GM12891 (cell line): ENCODE measurements at regions not wholly inside any gene's neighbourhood (a gene's known extent, or its start where the extent isn't known, plus 50 kb on each side); places are given as distances from the start of the nearest gene placed in this dataset.

Source experiments
- DNase-seq: peaks from one replicate; pipeline ENCODE4 v3.0.0; 2011; ENCODE audit warnings: low spot score; ENCODE audit not compliant: insufficient read length
- FAIRE-seq: peaks from 2 replicates; lab custom pipeline; 2011; peaks lifted over from hg19 to GRCh38; lab: Jason Lieb, UNC
- PAX5 ChIP-seq: IDR thresholded peaks from 2 replicates; pipeline ENCODE4 v1.6.1; 2011; ENCODE audit warnings: low read length, moderate library complexity, mild to moderate bottlenecking; ENCODE audit not compliant: insufficient read depth, severe bottlenecking
- POLR2A ChIP-seq: IDR thresholded peaks from 2 replicates; pipeline ENCODE4 v1.6.1; 2011; ENCODE audit warnings: low read depth, low read length, control low read depth
- POLR2AphosphoS5 ChIP-seq: IDR thresholded peaks from 2 replicates; pipeline ENCODE4 v1.6.1; 2011; ENCODE audit warnings: low read depth, low read length, control low read depth
- POU2F2 ChIP-seq: IDR thresholded peaks from 2 replicates; pipeline ENCODE4 v1.6.1; 2011; ENCODE audit warnings: low read depth, mild to moderate bottlenecking, control low read depth, low read length, moderate library complexity
- SPI1 ChIP-seq: IDR thresholded peaks from 2 replicates; pipeline ENCODE4 v1.6.1; 2011; ENCODE audit warnings: low read depth, low read length, control low read depth
- TAF1 ChIP-seq: IDR thresholded peaks from 2 replicates; pipeline ENCODE4 v1.6.1; 2011; ENCODE audit warnings: low read depth, low read length, control low read depth

GRCh38 chr5:14056039-14056438 is 87.1 kb upstream of the TRIO start:
- TF ChIP-seq POU2F2 (no peak), TAF1 (no peak), SPI1 (no peak), PAX5 (no peak), POLR2A (no peak), POLR2AphosphoS5 (no peak)
- DNase-seq (no peak), FAIRE-seq (no peak)

- TF ChIP-seq POLR2A (no peak), PAX5 (no peak), POLR2AphosphoS5 (no peak), SPI1 (no peak), TAF1 (no peak), POU2F2 (no peak)
- no peak for FAIRE-seq
- DNase-seq, result no peak
These were observed 87.9 kb upstream of the TRIO start for GRCh38 chr5:14054965-14055963.

- DNase-seq, result no peak
- no peak for FAIRE-seq
- TF ChIP-seq POLR2AphosphoS5, result no peak
These were observed 88.9 kb upstream of the TRIO start for GRCh38 chr5:14054111-14054854.

- FAIRE-seq, result no peak
These were observed 92.3 kb upstream of the TRIO start for GRCh38 chr5:14050821-14051220.

GRCh38 chr5:14048434-14048833 is 94.7 kb upstream of the TRIO start:
- no peak for FAIRE-seq

More at GRCh38 chr5:14050821-14051220, 92.3 kb upstream of the TRIO start:
- DNase-seq, result no peak
- TF ChIP-seq POU2F2, result no peak
- TF ChIP-seq TAF1, result no peak
- TF ChIP-seq PAX5, result no peak
- TF ChIP-seq SPI1, result no peak
- TF ChIP-seq POLR2AphosphoS5, result no peak
- TF ChIP-seq POLR2A, result no peak

GRCh38 chr5:14041528-14042192 is 97.2 kb upstream of the DNAH5 start:
- TF ChIP-seq POU2F2 (no peak), POLR2A (no peak), PAX5 (no peak), POLR2AphosphoS5 (no peak), TAF1 (no peak), SPI1 (no peak)
- DNase-seq (no peak), FAIRE-seq (no peak)

More at GRCh38 chr5:14048434-14048833, 94.7 kb upstream of the TRIO start:
- no peak for TF ChIP-seq POLR2A
- TF ChIP-seq POU2F2, result no peak
- TF ChIP-seq POLR2AphosphoS5, result no peak
- TF ChIP-seq TAF1, result no peak
- no peak for TF ChIP-seq PAX5
- no peak for TF ChIP-seq SPI1
- DNase-seq, result no peak

- no peak for TF ChIP-seq POU2F2
- TF ChIP-seq PAX5, result no peak
- no peak for TF ChIP-seq POLR2AphosphoS5
- no peak for TF ChIP-seq TAF1
- no peak for TF ChIP-seq POLR2A
- no peak for TF ChIP-seq SPI1
- DNase-seq (no peak), FAIRE-seq (no peak)
These were observed 96.1 kb upstream of the DNAH5 start for GRCh38 chr5:14040542-14040941.

- TF ChIP-seq POLR2A (no peak), SPI1 (no peak), PAX5 (no peak), TAF1 (no peak), POLR2AphosphoS5 (no peak), POU2F2 (no peak)
- no peak for FAIRE-seq
- DNase-seq, result no peak
These were observed 95.1 kb upstream of the DNAH5 start for GRCh38 chr5:14039576-14039975.
